ENCODE measurements at regions not wholly inside any gene's neighbourhood (a gene's known extent, or its start where the extent isn't known, plus 50 kb on each side); places are given as distances from the start of the nearest gene placed in this dataset.
A peak's percentile ranks its signal among the peaks of the same experiment; 100 is the strongest.

DNA sequence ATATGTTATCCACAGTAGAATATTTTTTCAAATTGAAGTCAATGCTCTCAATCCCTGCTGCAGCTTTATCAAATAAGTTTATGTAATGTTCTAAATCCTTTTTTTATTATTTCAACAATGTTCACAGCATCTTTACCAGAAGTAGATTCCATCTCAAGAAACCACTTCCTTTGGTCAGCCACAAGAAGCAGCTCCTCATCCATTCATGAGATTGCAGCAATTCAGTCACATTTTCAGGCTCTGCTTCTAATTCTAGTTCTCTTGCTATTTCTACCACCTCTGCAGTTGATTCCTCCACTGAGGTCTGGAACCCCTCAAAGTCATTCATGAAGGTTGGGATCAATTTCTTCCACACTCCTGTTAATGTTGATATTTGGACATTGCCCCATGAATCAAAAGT is 2301.3 kb upstream of the TENM3 start:
- DNase-seq: no peak

DNA sequence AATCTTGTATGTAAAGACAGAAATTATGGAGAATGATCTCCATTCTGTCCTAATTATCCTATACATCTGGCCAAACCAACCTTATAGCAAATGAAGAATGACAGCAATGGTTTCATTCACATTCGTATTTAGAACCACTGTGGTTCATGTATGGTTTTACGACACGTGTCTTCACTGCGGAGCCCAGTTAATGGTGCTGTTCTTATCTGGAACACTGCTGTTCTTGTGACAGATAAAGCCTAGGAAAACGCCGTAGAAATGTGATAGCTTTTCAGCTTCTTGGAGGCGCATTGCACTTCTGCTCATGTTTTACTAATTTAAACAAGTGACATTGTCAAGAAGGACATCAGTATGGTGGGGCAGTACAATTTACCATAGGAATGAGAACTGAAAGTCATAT is 2266.4 kb upstream of the TENM3 start:
- DNase-seq: no peak

DNA sequence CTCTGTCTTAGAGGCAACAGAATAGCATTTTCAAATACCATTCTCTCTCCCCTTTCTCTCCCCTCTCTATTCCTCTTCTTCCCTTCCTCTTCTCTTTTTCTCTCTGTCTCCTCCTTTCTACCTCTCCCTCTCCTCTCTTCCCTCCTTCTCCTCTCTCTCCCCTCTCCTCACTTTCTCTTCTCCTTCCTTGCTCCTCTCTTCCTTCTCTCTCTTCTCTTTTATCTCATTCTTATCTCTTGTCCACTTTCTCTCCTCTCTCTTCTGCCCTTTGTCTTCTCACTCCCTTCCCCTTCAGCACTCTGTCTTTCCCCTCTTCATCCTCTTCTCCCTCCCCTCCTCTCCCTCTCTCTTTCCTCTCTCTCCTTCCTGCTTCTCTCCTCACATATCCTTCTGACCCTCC is 2265.8 kb upstream of the TENM3 start:
- DNase-seq: no peak

DNA sequence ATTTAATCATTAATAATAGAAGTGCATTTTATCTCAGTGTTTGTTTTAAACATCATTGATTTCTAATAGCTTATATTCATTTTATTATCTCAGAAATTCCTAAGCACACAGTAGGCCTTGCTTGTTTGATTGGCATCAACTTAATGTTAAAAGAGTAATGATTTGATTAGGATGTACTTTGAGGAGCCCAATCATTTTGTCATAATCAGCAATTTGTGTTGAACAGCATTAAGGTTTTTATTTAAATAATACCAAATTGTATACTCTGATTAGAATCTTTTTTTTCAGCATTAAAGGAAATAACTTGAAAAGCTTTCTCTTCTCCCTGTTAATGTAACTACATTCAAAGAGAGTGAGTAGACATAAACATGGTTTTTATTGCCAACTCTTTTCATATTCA is 2262.0 kb upstream of the TENM3 start:
- no peak for DNase-seq

DNA sequence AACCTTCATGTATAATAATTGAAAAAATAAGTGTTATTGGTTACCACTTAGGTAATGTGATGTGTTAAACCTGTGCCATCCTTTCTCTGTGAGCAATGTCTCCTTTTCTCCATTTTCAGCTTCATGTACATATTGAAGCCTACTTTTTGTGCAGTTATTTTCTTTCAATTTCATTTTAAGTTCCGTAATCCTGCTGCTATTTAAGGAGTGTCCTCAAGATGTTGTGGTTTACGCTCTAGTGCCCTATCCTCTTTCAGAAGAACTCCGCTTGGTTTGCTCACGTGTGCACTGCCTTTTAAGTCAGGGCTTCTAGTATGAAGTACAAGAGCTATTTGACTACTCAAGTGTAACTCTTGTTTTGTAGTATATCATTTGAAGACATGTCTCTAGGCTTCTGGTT is 2253.2 kb upstream of the TENM3 start:
- no peak for DNase-seq

DNA sequence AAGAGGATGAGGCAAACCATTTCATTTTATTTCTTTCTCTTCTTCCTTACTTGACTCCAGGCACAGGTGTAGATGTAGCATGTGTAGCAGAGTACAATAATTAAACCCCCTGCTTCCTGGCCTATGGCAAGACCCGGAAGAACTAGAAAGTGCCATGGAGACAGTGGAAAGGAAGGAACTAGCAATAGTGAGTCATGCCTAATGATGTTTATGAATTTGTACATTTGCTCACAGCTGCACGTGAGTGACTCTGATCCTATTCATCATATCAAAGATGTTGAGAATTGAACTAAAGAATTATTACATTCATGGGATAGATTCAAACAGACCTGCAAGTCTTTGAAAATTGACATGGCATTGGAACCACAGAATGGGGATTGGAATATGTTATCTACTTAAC is 2233.9 kb upstream of the TENM3 start:
- no peak for DNase-seq

DNA sequence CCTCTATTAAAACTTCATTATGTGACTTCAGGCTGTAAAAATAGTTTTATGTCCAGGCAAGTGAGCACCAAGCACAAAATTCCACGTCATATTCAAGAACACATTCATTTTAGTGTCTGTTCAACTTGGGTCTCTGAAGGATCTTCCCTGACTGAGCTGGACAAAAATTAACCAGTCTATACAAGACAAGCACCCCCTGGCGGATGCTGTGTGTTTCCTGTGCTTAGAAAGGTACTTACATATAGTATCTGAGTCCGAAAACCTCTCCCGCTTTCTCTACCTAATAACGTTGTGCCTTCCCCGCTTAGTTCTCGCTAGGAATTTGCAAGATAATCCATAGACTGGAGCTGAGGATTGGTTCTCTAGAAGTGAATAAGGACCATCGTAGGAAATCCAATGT is 2214.5 kb upstream of the TENM3 start:
- no peak for DNase-seq

DNA sequence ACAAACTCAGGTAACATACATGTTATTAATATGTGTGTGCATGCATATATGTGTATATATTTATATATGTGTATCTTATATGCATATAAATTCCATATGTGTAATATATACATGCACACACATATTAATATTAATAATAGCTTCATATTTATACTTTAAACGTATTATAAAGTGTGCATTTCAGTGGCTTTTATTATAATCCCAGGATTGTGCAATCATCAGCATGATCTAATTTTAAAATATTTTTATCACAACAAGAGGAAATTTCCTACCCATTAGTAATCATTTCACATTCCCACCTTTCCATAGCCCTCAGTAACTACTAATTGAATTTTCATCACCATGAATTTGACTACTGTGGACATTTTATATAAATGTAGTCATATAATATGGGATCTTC is 2211.9 kb upstream of the TENM3 start:
- no peak for DNase-seq

DNA sequence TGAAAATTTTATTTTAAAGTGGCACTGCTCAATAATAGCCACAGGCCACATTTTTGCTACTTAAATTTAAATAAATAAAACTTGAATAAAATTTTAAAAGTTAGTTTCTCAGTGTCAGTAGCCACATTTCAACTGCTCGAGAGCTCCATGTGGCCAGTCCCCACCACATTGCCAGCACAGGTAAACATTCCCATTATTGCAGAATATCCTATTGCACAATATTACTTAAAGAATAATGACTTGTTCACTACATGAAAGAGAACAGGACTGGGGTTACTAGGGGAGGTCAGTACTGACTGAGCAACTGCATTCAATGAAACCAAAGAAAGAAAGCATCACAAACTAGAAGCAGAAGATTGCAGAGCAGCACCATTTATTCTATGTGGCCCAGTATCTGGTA is 2201.6 kb upstream of the TENM3 start:
- no peak for DNase-seq

DNA sequence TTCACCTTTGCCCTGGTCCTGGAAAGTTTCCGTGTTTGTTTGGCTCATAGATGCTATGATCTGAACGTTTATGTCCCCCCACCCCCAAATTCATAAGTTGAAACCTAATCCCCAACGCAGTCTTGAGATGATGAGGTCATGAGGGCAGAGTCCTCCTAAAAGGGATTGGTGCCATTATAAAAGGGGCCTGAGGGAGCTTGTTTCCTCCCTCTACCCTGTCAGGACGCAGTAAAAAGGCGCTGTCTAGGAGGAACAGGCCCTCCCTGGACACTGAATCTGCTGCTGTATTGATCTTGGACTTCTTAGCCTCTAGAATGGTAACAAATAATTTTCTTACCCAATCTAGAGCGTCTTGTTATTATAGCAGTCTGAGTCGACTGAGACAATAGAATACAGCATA is 2190.6 kb upstream of the TENM3 start:
- DNase-seq: no peak

DNA sequence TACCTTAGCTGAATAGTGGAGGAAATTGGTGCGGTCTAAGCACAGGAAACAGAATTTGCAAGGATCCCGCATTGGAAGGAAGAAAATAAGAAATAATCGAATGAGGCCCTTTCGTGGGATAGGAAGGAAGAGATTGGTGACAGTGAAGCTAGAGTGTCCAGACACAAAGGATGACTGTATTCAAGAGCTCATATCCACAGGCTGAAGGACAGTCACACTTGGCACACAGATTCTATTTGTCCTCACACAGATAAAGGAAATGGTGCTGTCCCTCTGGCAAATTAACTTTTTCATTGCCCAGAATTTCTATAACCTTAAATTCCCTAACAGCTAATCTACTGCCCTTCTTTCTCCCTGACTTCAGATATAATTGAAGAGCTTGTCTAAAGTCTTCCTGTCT is 2188.9 kb upstream of the TENM3 start:
- DNase-seq: no peak

DNA sequence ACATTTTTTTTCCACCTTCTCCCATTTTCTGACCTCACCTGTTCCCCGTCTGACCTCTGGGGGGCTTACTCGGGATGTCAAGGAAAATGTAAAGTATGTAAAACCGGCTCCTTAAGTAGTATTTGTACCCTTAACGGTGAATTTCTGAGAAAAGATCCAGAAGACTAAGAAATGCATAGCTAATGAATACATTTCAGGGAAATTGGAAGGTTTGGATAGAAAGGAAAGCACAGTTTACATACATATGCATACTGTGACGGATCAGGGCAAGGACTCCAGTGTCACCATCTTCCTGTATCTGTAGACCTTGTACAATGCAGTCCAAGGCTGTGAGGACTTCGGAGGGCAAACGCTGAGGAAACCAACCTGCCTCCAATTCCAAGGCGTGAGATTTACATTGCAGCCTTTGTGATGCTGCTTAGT is 2185.9 kb upstream of the TENM3 start:
- DNase-seq: no peak

DNA sequence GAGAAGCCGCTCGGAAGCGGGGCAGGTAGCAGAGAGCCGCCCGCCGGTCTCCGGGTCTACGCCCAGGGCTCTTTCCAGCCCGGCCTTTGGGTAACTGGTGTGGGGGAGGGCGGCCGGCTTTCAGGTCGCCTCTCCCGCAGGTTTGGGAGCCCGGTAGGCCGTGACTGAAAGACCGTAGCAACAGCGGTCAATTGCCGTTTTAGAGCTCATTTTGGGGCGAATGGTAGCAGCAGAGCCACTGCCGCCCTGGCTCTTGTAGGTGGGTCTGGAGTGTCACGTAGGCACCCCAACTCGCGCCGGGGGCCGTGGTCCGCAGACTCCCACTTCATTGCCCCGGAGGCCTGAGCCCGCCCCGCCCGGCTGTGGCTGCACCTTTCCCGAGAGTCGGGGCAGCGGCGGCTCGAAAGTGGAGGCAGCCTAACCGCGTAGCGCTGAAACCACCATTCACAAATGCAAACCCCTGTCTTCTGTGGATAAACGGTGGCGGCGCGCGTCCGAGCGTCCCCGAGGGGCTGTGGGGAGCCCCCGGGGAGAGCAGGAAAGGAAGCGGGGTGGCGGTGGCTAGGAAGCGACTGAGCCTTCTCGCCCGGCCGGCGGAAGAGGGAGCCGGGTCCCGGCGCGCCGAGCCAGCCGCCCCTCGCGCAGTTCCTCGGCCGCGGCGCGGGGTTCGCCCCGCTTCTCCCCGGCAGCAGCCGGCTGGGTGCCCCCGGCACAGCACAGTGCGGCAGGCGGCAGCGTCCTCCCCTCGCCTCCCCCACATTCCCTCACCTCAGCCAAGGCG is 2185.1 kb upstream of the TENM3 start:
- no peak for DNase-seq

DNA sequence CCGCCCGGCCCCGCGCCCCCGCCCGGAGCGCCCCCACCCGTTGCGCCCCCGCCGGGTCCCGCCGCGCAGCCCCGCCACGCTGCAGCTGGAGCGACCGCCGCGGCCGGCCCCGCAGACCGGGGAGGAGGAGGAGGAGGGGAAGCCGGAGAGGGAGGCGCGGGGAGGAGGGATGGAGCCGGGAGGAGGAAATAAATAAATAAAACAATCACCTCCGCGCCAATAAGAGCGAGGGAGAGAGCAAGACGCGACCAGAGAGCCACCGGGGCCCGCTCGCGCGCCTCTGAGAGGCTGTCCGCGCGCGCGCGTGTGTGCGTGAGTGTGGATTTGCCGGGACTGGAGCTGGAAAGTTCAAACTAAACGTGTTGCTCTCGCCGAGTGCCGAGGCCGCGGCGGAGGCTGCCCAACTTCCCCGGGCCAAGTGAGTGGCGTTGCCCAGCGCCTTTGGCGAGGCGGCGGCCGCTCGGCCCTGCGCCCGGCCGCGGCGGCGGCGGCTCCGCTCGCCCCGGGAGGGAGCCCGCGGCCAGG is 2184.4 kb upstream of the TENM3 start:
- peak in 1 of 2 donors; percentile 9 for DNase-seq

DNA sequence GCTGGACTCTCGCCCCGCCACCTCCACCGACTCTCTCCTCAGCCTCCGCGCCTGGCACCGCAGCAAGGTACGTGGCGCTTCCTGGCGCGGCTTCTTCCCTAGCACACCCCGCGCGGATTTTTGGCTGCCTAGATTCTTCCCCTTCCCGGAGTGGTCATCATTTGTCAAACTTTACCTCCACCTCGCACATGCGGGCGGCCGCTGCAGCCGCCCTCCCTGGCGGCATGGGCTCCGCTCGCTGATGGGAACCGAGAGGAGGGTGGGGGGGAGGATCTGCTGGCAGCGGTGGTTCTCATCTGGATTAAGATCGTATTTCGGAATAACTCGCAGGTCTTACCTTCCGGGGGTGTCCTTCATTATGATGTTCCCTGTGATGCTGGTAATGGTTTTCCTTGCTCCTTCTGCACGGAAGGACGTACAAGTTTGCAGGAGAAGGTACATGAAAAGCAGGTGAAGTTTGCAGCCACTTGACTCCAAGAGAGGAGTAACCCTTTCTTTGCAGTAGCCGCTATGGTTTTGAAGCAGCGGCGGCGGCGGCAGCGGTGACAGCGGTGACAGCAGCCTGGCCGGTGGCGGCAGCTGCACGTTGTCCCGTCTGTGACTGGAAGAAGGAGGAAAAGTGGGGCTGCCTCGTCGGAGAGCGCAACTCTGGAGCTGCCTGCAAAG is 2183.9 kb upstream of the TENM3 start:
- no peak for DNase-seq

DNA sequence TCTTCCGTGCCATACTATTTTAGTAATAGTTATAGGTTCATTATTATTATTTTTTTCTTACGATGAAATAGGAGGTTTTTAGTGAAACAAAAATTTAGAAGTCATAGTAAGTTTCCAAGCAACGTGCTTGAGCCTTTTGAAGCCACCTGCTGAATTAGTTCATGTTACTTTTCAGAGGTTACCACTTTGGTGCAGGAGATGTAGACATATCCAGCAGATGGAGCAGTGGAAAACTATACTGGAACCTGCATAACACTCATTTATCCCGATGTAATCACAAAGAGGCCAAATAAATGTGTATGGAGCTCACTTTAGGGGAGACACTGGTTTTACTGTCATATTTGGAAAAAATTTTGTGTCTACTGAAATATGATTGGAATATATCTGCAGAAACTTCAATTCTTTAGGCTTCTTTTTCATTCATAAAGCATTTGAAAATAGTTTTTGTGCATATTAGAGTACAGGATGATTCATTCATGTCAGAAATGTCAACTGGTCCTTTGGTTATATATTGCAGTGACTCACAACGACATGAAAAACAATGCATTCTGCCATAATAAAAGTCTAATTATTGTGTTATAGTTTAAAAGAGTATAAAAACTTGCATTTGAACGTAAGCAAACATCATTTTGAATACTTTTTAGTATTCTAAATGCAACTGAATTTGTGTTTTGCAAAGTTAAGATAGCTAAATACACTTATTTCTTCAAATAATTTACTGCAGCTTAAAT is 2182.9 kb upstream of the TENM3 start:
- no peak for DNase-seq

DNA sequence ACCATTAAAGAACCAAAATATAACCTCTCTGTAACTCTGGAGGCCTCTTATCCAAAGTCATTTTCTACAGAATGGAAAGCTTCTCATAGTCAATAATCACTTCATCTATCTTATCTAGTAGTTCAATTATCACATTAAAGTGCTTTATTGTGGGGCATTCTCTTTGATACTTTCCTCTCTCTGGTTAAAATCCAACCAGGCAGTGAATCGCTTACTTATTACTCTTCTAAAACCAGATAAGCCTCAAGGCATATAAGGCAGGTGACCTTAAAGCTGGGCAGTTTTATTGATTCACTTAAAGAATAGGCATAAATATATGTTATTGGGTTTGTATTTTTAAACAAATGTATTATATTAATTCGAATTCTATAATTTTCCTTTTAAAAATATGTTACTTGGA is 2162.1 kb upstream of the TENM3 start:
- DNase-seq: no peak

DNA sequence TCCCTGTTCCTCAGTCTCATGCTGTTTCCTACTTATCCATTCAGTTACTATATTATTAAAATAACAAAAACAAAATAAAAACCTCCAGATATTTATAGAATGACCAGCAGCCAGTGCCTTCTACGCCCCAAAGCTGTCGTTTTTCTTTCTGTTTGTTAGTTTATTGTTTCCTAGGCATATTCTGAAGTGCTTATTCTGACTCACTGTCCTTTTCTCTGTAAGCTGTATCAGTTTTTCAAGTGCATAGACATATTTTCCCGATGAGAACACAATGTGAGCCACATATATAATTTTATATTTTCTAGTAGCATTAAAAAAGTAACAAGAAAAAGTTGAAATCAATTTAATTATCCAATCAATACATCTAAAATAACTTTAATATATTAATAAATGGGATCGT is 2158.6 kb upstream of the TENM3 start:
- no peak for DNase-seq

DNA sequence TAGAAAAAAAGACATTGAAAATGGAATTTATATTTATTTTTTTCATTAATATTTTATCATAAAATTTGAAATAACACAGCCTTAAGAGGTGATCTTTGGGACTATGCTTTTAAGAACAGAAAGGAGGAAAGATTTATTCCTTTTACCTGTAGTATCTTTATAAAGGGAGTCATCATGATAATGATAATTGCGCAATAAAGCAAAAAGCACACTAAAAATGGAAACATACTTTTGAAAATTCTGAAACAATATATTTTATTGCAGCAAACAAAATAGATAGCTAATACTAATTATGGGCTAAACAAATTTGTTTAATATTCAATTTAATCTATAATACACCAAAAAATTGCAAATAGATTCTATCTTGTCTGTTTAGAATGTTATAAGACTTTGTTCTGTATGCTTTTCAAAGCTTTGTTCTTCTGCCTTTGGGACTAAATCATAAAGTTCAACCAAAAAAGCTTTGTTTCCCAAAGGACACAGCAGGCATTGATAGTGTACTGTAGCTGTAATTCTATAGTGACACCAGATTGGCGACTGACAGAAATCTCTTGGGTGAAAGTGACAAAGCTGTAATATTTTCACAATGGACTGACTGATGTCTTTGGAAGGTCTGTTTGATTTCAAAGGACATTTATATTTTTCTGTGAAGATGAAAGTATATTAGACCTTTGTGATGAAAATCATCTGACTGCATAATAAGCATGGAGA is 2156.6 kb upstream of the TENM3 start:
- no peak for DNase-seq

DNA sequence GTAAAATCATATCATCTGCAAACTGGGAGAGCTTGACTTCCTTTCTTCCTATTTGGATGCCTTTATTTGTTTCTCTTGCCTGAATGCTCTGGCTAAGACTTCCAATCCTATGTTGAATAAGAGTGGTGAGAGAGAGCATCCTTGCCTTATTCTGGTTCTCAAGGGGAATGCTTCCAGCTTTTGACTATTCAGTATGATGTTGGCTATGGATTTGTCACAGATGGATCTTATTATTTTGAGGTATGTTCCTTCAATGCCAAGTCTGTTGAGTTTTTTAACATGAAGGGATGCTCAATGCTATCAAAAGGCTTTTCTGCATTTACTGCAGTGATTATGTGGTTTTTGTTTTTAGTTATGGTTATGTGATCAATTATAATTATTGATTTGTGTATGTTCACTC is 2144.6 kb upstream of the TENM3 start:
- no peak for DNase-seq

DNA sequence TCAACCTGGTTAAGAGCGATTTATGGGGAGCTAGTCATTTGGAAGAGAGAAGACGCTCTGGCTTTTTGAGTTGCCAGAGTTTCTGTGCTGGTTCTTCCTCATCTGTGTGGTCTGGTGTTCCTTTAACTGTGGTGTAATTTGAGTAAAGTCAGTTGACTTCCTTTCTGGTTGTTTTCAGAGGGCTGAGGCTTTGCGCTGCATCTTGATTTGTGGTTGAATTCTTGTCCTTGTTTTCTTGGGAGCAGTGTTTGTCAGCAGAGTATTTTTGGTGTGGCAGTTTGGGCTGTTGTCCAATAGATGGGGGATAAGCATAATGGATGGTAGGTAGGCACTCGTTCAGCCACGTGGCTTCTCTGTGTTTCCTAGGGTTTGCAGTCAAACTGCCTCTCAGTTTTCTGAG is 2143.2 kb upstream of the TENM3 start:
- DNase-seq: peak; percentile 60 to 67

DNA sequence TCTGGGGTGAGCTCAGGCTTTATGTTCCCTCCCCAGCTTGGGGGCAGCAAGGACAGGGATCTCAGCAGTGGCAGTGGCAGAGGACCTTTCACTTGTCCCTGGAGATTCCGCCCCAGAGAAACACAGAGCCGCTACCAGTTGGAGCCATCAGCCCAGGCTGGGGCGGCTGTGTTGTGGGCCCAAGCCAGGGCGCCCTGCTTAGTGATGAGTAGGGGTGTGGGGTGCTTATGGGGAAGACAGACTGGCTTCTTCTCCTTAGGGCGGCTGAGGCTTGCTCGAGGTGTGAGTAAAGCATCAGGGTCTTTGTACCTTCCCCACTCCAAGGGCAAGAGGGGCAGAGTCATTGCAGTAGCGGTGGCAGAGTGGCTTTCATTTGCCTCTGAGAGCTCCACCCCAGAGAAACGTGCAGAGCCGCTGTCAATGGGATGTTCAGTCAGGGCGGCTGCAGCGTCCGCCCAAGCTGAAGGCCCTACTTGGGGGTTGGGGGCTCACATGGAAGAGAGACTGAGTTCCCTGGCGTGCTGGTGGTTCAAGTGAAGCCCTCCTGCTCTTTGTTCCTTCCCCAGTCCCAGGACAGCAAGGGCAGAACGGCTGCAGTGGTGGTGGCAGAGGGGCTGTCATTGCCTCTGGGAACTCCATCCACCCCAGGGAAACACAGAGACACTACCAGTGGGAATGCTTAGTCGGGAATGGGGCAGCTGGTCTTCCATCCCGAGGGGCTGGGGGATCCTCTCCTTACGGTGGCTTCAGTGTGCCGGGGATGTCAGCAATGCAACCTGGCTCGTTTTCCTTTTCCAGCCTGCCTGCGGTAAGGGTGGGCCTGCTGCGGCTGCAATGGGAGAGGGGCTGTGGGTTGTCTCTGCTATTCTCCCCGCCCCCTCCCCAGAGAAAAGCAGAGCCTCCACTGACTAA is 2142.5 kb upstream of the TENM3 start:
- no peak for DNase-seq
